RCC 7860 (cell line): ENCODE measurements at regions not wholly inside any gene's neighbourhood (a gene's known extent, or its start where the extent isn't known, plus 50 kb on each side); places are given as distances from the start of the nearest gene placed in this dataset.

ENCODE experiments used
- DNase-seq: peaks from one replicate; pipeline ENCODE4 v3.0.0-alpha.2; 2015; ENCODE audit warnings: low spot score
- FAIRE-seq: peaks from 2 replicates; lab custom pipeline; 2012; peaks lifted over from hg19 to GRCh38; lab: Jason Lieb, UNC

DNA sequence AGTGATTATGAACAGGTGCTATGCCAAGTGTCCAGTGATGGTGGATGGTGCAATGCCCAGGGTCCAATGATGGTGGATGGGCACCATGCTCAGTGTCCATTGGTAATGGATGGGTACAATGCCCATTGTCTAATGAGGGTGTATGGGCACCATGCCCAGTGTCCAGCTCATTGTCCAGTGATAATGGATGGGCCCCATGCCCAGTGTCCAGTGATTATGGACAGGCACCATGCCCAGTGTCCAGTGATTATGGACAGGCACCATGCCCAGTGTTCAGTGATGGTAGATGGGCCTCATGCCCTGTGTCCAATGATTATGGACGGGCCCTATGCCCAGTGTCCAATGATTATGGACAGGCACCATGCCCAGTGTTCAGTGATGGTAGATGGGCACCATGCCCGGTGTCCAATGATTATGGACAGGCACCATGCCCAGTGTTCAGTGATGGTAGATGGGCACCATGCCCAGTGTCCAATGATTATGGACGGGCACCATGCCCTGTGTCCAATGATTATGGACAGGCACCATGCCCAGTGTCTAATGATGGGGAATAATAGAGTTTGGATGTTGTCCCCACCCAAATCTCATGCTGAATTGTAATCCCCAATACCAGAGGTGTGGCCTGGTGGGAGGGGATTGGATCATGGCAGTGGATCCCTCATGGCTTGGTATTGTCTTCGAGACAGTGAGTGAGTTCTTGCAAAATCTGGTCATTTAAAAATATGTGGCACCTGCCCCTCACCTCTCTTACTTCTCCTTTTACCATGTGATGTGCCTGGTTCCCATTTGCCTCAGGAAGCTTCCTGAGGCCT is 87.8 kb downstream of the ANKRD10 start:
- FAIRE-seq (no peak), DNase-seq (no peak)
